Cardiac fibroblast (primary cell): ENCODE measurements at regions not wholly inside any gene's neighbourhood (a gene's known extent, or its start where the extent isn't known, plus 50 kb on each side); places are given as distances from the start of the nearest gene placed in this dataset.

ENCODE experiments used
- DNase-seq, 2 donors: peaks; one replicate each; pipeline versions ENCODE4 v3.0.0 to v3.0.0-alpha.2; 2010; ENCODE audit warnings: low read depth in 2 of 2
- H3K4me3 ChIP-seq, 2 donors: replicated peaks in 1 of 2; 1 replicate in 1 of 2; 2 replicates in 1 of 2; pipeline ENCODE4 v1.5.1; 2011; ENCODE audit warnings: low read depth in 2 of 2, low read length in 2 of 2, mild to moderate bottlenecking in 2 of 2, moderate library complexity in 1 of 2
- TF ChIP-seq, protein P1 (sequence below): IDR thresholded peaks from one replicate; pipeline ENCODE4 v1.5.1; 2011; ENCODE audit warnings: low read depth, mild to moderate bottlenecking, low read length, inconsistent platforms

DNA sequence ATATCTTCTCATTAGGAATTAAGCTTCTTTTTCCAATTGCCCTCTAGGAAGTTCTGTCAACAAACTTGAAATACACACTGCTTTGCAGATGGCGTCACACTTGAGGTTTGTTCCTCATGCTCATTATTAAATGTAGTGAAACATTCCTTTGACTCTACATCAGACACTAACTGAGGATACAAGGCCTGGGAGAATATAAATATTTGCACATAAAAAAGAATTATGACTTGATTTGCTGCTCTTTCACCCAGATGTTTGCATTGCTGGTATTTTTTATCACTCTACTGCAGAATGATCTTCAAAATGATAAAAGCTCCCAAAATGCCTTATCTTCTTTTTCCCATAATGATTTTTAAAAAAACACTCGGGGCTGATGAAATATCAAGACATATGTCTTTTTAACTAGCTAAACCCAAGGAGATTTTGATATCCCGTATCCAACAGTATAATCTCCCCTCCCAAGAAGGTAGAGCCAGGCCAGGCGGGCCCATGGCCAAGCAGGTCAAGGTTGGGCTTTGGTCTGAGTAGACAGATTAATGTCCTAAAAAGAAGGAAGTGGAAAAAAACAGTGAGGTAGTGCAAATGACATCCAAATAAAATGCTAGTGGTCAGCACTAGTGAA, 264.6 kb downstream of the HHIPL2 start:
- TF ChIP-seq, protein P1, sequence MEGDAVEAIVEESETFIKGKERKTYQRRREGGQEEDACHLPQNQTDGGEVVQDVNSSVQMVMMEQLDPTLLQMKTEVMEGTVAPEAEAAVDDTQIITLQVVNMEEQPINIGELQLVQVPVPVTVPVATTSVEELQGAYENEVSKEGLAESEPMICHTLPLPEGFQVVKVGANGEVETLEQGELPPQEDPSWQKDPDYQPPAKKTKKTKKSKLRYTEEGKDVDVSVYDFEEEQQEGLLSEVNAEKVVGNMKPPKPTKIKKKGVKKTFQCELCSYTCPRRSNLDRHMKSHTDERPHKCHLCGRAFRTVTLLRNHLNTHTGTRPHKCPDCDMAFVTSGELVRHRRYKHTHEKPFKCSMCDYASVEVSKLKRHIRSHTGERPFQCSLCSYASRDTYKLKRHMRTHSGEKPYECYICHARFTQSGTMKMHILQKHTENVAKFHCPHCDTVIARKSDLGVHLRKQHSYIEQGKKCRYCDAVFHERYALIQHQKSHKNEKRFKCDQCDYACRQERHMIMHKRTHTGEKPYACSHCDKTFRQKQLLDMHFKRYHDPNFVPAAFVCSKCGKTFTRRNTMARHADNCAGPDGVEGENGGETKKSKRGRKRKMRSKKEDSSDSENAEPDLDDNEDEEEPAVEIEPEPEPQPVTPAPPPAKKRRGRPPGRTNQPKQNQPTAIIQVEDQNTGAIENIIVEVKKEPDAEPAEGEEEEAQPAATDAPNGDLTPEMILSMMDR = no peak
- DNase-seq = peak; percentile 15 to 29
- H3K4me3 ChIP-seq = no peak overlapping the region

DNA sequence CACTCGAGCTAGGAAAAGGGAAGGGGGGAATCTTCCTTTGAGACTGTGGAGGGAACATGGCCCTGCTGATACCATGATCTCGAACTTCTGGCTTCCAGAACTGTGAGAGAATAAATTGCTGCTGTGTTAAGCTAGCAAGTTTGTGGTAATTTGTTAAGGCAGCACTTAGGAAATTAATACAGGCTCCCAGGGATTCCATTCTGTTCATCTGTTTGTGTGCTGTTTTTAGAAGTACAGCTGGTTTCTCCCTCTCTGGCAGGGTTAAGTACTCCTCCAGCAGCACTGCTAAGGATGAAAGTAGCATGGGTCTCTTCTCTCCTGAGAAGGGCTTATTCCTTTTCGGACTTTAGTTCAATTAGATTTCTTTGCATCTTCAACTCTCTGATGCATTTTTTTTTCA, 268.3 kb downstream of the HHIPL2 start:
- no peak for DNase-seq
- TF ChIP-seq, protein P1 = no peak
- H3K4me3 ChIP-seq = no peak overlapping the region

DNA sequence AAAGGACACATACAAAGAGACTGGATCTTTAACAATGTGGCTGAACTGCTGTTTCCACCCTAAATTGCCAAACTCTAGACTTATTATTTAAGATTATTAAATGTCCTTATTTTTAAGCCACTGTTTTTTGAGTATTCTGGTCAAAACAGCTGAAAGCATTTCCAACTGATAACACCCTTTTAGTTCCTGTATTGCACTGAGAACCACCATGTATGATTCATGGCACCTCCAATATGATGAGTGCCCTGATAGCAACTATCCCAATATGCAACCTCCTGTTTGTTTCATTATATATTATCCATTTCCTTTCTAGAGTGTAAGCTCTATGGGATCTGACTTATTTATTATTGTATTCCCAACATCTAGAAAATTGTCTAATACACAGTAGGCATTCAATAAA, 269.4 kb downstream of the HHIPL2 start:
- TF ChIP-seq, protein P1 = no peak
- DNase-seq = no peak
- H3K4me3 ChIP-seq = no peak overlapping the region

DNA sequence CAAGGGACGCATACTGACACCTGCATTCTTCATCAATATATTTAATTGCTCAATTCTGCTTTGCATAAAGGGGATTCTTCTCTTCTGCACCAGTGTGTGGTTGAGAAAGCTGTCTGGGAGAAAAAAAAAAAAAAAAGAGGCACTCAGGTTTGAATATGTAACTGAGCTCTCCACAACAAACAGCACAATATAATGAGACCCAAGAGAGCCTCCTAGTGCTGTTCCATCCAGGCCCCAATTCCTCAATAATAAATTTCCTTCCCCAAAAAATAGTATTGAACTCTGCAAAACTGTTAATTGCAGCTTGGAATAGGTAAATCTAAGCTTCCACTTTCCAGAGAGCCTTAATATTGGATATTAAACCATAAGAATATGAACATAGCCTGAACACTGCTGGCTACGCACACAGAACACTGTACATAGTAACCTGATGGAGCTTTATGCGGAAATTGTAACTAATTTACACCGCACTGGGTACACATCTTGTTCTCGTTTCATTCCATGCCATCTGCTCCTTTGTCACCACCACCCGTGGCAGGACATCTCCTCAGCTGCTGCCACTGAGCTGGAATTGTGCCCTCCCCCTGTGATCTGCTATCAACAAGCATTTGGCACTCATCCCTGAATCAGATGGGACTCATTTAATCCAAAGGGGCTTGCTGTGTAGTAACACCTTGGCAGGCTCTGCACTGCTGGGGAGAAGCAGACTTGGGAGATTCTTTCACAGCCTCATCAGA, 272.0 kb downstream of the HHIPL2 start:
- TF ChIP-seq, protein P1 = no peak
- DNase-seq = no peak
- H3K4me3 ChIP-seq = no peak overlapping the region

DNA sequence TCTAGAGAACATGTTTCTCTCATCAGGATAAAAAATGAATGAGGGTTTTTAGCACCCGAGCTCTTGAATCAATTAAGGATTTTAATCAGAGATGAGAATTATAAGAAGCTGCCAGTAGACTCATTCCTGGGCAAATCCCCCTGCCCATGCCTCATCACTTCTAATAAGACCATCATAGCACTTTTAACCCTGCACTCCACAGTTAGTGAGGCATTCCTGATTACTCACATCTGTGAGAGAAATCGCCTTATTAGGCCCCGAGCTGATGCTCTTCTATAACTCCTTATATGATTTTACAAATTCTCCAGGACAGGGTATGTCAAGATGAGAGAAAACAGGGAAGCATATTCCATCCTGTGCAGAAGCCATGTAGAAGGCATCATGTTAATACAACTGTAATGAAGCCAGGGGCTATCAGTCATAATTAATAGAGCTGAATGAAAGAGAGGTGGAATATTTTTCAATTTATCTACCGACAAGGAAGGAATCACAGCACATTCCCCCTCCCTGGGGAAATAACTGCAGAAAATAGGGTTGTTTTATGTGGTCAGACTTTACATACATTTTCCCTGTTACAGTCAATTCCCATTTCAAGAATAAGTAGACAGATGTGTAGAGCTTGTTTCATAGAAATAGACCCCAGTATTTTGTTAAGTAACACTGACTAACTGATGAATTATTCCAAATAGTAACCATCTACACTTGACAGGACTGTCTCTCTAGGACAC, 272.7 kb downstream of the HHIPL2 start:
- DNase-seq = no peak
- TF ChIP-seq, protein P1 = no peak
- H3K4me3 ChIP-seq = no peak overlapping the region

DNA sequence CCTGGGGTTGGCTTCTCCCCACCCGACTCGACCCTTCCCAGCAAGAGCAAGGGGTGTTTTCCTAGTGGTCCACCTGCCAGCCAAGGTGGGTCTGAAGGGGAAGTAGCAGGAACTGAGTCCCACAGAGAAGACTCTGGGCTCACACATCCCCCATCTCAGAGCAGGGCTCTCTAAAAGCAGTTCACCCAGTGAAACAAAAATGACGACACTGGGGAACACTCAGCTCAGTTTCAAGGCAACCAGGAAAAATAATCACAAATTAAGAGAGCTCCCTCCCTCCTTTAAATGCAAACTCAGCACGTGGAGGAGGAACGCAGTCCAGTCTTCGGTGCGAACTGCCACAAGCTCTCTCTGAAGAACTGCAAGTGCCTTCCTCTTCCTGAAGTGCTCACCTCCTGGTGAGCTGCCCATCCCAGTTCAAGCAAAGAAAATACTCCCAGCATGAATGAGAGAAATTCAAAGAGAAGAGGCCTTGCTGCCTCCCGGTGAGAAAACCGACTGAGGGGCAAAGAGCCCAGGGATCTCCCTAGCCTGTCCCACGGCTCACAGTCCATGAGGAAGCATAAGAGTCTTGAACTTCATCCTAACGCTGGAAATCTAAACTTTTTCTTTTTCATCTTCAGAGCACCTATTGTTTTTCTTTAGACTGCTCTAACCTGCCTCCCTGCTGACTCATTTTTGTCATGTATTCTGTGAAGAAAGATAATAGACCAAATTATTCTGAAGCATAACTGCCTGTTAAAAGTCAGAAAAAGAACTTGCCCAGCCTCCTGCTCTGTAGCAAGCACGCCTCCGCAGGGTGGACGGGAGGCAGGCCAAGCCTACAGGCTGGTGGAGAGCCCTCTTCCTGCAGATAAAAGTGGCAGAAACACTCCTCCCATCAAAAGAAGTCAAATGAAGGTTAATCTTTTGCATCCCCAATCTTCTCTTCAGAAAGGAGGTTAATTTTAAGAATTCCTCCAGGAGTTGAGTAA, 281.4 kb downstream of the HHIPL2 start:
- H3K4me3 ChIP-seq = no peak overlapping the region
- TF ChIP-seq, protein P1 = no peak
- no peak for DNase-seq
